ENCODE measurements at regions not wholly inside any gene's neighbourhood (a gene's known extent, or its start where the extent isn't known, plus 50 kb on each side); places are given as distances from the start of the nearest gene placed in this dataset.

GRCh38 chr13:30082391-30082790 is 225.0 kb downstream of the KATNAL1 start:
- Histone ChIP-seq H3K27me3 (replicated peaks; ENCODE audit: control insufficient read depth, insufficient read depth, low read length) (no peaks in the 10 kb centered on the region), H3K4me3 (replicated peaks; ENCODE audit: low read depth, low read length) (no peak overlapping the region), H3K36me3 (ENCODE audit: control insufficient read depth, insufficient read depth, low read length) (no peaks in the 10 kb centered on the region)
- TF ChIP-seq CTCF (IDR thresholded peaks at IDR 0.05; ENCODE audit: insufficient read depth, low read length, poor library complexity, severe bottlenecking) = no peak
- DNase-seq (ENCODE audit: extremely low read depth, insufficient read length) = no peak

- no peaks in the 10 kb centered on the region for H3K27me3 ChIP-seq (replicated peaks; ENCODE audit: control insufficient read depth, insufficient read depth, low read length)
- no peaks in the 10 kb centered on the region for H3K36me3 ChIP-seq (ENCODE audit: control insufficient read depth, insufficient read depth, low read length)
- TF ChIP-seq CTCF (IDR thresholded peaks at IDR 0.05; ENCODE audit: insufficient read depth, low read length, poor library complexity, severe bottlenecking) = no peak
- no peak for DNase-seq (ENCODE audit: extremely low read depth, insufficient read length)
- no peak overlapping the region for H3K4me3 ChIP-seq (replicated peaks; ENCODE audit: low read depth, low read length)
Measured at GRCh38 chr13:30081331-30081730, 226.0 kb downstream of the KATNAL1 start.

- H3K4me3 ChIP-seq (replicated peaks; ENCODE audit: low read depth, low read length) = no peak overlapping the region
- H3K36me3 ChIP-seq (ENCODE audit: control insufficient read depth, insufficient read depth, low read length) = no peaks in the 10 kb centered on the region
- H3K27me3 ChIP-seq (replicated peaks; ENCODE audit: control insufficient read depth, insufficient read depth, low read length) = no peaks in the 10 kb centered on the region
- no peak for TF ChIP-seq CTCF (IDR thresholded peaks at IDR 0.05; ENCODE audit: insufficient read depth, low read length, poor library complexity, severe bottlenecking)
- no peak for DNase-seq (ENCODE audit: extremely low read depth, insufficient read length)
Measured at GRCh38 chr13:30079501-30079900, 227.8 kb downstream of the KATNAL1 start.

GRCh38 chr13:30078059-30078458 is 227.6 kb upstream of the UBL3 start:
- TF ChIP-seq CTCF (IDR thresholded peaks at IDR 0.05; ENCODE audit: insufficient read depth, low read length, poor library complexity, severe bottlenecking) = no peak
- DNase-seq (ENCODE audit: extremely low read depth, insufficient read length) = no peak
- Histone ChIP-seq H3K36me3 (ENCODE audit: control insufficient read depth, insufficient read depth, low read length) (no peaks in the 10 kb centered on the region), H3K4me3 (replicated peaks; ENCODE audit: low read depth, low read length) (no peak overlapping the region), H3K27me3 (replicated peaks; ENCODE audit: control insufficient read depth, insufficient read depth, low read length) (no peaks in the 10 kb centered on the region)

GRCh38 chr13:30077240-30077735 is 226.9 kb upstream of the UBL3 start:
- no peak overlapping the region for H3K4me3 ChIP-seq (replicated peaks; ENCODE audit: low read depth, low read length)
- TF ChIP-seq CTCF (IDR thresholded peaks at IDR 0.05; ENCODE audit: insufficient read depth, low read length, poor library complexity, severe bottlenecking) = no peak
- H3K36me3 ChIP-seq (ENCODE audit: control insufficient read depth, insufficient read depth, low read length) = no peaks in the 10 kb centered on the region
- no peak for DNase-seq (ENCODE audit: extremely low read depth, insufficient read length)
- H3K27me3 ChIP-seq (replicated peaks; ENCODE audit: control insufficient read depth, insufficient read depth, low read length) = no peaks in the 10 kb centered on the region

- H3K4me3 ChIP-seq (replicated peaks; ENCODE audit: low read depth, low read length) = no peak overlapping the region
- DNase-seq (ENCODE audit: extremely low read depth, insufficient read length) = no peak
- no peak for TF ChIP-seq CTCF (IDR thresholded peaks at IDR 0.05; ENCODE audit: insufficient read depth, low read length, poor library complexity, severe bottlenecking)
- no peaks in the 10 kb centered on the region for H3K36me3 ChIP-seq (ENCODE audit: control insufficient read depth, insufficient read depth, low read length)
- H3K27me3 ChIP-seq (replicated peaks; ENCODE audit: control insufficient read depth, insufficient read depth, low read length) = no peaks in the 10 kb centered on the region
Measured at GRCh38 chr13:30074955-30075614, 224.7 kb upstream of the UBL3 start.
